Activated CD8-positive, alpha-beta memory T cell treated with anti-CD3 and anti-CD28 coated beads, Interleukin-2, amount 50 U/mL, for 24 hours (primary cell): ENCODE measurements at regions not wholly inside any gene's neighbourhood (a gene's known extent, or its start where the extent isn't known, plus 50 kb on each side); places are given as distances from the start of the nearest gene placed in this dataset.

Experiments used
- DNase-seq: peaks from one replicate; pipeline ENCODE4 v3.0.0-alpha.2; 2020; ENCODE audit errors: extremely low read depth

DNA sequence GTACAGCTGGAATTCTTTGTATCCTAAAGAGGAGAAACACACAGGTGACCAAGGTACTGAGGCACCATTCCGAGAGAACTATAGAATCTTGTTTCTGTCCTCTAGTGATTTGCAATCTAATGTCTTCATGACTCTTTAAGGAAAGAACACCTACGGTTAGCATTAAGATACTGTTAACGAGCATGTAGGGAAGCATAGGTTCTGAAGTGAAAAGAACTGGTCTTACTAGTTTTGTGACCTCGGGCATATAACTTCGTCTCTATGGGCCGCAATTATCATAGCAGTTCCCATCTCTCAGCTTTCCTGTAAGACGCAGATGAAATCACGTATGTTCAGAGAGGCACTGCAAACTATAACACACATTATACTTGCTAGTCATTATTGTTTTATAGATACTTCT is 193.0 kb upstream of the NBEA start:
- DNase-seq = no peak

DNA sequence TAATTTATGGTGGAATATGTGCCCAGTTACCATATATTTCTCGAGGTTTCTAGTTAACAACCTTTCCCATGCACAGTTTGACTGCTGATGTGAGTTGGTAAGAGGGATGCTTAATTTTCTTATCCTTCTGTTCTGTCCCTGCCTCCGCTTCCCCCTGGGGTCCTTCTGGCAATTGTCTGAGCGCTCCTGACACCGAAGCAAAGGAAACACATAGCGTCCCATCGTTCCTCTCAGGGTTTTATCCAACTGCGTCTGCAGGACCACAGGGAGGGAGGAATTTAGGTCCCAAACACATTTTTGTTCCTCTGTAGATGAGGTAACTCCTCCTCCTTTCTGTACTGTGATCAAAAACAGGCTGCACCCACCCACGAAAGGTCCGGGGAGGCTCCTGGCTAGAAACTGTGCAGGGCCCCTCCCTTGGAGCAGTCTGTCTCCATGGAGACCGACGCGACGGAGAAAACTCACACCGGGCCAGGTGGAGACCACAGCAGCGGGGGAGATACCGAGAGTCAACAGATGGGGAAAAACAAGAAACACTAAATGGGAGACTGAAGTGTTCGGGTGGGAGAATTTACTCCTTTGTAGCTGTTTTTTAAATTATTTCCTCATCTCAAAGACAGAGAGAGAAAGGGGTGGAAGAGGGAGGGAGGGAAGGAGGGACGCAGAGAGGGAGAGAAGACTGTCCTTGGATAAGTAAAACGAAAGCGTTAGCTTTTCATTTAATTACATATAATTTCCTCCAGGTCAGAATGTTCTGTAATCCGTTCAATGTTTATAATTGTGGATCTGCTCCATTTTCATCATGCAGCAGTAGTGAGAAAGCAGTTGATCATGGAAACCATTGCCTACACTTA is 191.8 kb upstream of the NBEA start:
- no peak for DNase-seq

DNA sequence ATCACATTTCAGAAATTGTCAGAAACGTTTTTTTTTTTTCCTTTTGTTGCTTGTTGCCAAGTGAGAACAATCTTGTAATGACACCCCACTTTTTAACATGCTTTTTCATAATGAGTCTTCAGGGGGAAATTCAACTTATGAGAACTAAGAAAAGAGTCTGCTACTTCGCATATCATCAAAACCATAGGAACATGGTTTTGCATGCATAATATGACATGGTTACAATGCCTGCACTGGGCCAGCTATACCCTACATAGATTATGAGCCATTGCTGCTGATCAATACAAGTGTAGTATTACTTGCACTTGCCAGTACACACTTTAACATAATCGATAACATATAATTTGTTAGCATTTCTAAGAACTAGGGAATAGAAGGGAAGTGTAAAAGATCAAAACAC is 191.0 kb upstream of the NBEA start:
- DNase-seq = no peak

DNA sequence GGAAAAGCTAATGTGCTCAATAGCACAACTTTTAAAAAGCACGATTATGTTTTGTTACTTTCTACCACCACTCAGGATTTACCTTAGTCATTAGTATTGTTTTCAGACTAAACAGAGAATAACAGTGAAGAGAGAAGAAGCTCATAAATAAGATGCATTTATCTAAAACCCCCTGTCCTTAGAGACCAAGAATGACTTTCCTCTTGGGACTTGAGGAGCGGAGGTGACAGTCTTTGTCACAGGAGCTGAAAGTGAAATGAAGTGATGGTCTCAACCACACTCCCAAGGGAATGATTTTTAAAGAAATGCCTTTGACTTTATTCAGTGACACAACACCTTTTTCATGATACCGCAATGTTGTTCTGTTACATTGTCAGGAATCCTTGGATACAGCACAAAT is 190.6 kb upstream of the NBEA start:
- DNase-seq = no peak

DNA sequence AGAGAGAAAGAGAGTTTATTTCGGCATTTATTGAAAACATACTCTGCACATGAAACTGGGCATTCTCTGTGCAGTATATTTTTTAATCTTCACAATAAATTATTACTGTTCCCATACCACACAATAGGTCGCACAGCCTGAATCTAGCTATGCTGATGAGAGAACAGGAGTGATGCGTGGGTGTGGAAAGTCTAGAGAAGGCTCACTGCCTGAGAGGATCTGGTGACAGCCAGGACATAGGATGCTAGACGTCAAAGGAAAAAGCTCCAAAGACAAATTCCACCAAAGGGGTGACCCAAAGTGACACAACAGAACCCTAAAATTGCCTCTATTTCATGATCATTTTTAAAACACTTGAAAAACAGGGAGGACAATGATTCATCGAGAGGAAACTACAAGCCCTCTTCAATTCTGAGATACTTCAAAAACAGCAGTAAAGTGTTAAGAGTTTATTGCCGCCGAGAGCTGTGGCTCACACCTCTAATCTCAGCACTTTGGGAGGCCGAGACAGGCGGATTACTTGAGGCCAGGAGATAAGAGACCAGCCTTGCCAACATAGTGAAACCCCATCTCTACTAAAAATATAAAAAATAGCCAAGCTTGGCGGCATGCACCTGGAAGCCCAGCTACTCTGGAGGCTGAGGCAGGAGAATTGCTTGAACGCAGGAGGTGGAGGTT is 189.6 kb upstream of the NBEA start:
- DNase-seq = no peak

DNA sequence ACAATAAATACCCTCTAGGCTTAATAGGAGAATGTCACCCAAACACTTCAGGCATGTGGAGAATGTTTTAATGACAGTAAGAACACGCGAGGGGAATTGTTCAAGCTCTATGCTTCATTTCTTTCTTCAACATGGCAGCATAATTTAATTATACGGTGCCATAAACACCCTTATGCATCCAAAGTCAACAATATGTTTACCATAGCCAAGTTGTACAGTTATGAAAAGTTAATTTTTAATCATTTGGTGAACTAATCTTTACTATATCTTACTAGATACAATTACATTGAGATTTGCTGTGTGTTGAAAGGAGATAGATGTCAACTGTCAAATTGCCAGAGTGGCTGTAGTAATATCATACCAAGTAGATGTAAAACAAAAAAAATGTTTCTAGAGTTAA is 185.9 kb upstream of the NBEA start:
- no peak for DNase-seq

DNA sequence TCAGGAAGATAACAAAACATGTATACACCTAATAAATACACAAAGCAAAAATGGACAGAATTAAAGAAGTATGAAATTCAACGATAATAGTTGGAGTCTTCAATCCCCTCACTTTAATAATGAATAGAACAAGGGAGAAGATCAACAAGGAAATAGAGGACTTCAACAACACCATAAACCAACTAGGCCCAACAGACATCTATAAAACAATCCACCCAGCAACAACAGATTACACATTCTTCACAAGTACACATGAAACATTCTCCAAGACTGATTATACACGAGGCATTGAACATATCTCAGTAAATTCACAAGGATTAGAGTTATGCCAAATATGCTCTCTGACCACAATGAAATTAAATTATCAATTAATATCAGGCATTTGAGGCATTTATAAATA is 185.5 kb upstream of the NBEA start:
- DNase-seq = no peak

DNA sequence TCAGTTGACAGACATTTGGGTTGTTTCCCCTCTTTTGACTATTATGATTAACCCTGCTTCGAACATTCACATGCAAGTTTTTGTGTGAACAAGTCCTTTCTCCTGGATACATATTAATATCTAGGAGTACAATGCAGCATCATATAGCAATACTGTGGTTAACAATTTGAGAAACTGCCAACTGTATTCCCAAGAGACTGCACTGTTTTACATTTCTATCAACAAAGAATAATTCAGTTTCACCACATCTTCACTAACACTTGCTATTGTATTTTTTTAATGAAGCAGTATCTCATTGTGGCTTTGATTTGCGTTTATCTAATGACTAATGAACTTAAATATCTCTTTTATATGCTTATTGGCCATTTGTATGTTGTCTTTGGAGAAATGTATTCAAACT is 184.6 kb upstream of the NBEA start:
- no peak for DNase-seq

DNA sequence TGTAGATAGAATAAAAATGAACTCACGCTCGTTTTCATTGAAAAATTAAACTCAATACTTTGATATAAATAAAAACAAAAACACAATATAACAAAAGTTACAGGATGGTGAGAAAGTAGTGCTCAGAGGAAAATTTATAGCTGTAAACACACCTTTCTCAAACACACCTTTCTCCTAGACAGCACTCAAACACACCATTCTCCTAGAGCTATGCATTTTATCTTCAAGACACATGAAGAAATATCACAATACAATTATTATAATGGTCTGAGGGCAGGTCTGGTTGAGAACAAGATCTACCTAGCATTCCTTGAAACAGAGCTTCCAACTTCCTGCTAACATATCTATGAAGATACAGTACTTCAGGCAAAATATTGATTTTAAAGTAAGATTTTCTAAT is 183.4 kb upstream of the NBEA start:
- DNase-seq = no peak

DNA sequence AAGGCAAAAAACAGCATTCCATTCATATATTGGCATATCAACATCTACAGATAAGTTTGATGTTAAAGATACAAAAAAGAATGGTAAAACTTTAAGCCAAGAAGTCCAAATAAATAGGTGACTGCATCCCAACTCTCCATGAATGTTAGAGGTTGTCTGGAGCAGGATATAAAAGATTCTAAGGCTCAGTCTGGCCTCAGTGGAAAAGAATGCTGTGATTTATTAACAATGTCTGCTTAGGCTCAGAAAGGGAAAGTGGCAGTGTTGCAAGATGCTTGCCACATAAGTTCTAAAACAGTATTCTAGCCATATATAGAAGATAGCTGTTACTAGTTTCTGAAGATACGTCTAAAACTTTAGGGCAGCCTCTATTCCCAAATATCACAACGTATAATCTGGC is 179.8 kb upstream of the NBEA start:
- DNase-seq = no peak

DNA sequence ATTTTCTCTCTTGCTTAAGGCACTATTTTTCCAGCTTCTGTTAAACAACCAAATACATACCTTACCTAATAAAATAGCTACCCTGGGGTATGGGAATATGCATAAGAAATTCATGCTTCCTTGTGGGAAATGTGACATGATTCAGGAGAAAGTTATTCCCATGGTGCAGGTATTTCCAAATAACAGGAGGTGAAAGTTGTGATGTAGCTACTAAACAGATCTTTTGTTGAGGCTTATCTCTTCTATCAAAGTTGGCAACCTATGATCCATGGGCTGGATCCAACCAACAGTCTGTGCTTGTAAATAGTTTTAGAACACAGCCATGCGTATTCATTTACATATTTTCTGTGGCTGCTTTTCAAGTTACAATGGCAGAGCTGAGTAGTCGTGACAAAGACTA is 177.8 kb upstream of the NBEA start:
- no peak for DNase-seq

DNA sequence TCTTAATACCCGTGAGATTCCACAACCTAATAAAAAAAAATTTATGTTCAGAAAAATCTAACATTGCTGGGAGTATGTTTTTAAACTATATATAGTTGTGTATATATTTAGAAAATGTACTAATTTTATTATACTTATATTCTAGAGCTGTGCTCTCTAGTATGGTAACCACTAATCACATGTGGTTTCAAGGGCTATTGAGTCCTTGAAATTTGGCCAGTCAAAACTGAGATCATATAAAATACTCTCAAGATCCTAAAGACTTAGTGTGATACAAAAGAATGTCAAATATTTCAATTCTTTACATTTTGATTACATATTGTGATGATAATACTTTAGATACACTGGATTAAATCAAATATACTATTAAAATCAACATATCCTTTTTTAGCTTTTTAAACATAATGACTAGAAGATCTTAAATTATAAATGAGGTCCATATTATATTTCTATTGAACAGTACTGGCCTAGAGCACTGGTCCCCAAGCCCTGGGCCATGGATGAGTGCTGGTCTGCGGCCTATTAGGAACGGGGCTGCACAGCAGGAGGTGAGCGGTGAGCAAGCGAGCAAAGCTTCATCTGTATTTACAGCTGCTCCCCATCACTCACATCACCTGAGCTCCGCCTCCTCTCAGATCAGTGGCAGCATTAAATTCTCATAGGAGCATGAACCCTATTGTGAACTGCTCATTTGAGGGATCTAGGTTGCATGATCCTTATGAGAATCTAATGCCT is 176.5 kb upstream of the NBEA start:
- DNase-seq = no peak

DNA sequence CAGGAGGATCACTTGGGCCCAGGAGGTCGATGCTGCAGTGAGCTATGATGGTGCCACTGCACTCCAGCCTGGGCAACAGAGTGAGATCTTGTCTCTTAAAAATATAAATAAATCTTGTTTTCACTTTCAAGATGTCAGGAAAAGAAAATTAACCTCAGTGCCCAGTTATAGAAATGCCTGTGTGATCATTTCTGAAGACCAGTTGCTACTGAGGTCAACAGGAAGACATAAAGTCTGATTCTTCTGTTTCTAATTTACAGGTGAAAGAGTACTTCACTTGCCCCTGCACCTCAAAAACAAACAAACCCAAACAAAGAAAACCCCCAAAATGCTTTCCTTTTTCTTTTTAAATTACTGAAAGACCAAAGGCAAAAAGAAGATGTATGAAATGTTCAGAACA is 174.3 kb upstream of the NBEA start:
- DNase-seq = no peak

DNA sequence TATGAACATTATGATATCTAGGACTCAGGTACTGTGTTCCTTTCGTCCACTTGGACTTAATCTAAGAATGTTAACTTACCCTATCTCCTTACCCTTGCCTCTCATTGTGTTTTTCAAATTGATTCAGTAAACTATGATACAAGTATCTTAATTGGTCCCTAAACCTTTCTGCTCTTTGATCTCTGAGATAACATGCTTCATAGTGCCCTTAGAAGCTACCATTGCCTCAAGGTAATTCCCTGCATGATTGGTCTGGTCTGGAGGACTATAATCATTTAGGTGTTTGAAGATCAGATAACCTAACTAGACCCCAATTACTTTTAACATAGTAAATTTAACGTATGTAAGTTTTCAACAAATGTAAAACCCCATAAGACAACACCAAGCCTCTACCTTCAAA is 169.9 kb upstream of the NBEA start:
- DNase-seq = no peak

DNA sequence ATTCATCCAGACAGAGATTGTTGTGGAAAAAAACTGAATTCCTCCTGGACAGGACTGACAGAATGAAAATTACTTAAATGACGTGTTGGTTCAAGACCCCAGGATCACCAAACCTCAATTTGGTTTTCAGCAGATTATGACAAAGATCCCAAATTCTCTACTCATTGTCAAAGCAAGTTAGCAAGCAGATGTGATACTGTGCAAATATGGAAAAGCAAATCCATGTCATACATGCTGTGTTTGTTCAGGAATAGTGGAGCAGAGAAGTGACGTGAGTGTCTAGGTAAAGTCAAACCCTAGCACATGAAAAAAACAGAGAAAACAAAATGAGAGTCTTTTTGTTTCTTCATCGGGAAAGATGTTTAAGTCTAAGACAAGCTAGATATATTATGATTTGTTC is 169.2 kb upstream of the NBEA start:
- no peak for DNase-seq

DNA sequence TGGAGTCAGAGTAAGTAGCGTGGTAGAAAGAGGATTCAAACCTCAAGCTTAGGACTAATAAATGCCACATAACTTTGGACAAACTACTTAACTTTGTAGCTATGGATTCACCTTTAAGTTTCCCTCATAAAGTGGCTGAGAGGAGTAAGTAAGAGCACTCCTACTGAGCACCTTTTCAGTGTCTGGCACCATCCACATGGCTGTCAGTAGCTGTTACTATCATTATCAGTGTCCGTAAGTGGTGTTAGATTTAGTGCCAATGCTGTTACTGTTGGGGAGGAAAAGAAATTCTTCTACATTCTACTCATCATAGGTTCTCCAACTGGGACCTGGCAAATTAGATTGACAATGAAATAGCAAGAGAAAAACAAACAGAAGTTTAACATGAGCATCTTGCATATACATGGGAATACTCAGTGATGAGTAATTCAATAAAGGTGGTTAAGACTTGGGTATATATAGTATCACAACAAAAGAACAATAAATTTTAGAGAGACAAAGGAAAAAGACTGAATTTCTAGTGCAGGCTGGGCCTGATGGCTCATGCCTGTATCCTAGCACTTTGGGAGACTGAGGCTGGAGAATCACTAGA is 165.6 kb upstream of the NBEA start:
- no peak for DNase-seq

DNA sequence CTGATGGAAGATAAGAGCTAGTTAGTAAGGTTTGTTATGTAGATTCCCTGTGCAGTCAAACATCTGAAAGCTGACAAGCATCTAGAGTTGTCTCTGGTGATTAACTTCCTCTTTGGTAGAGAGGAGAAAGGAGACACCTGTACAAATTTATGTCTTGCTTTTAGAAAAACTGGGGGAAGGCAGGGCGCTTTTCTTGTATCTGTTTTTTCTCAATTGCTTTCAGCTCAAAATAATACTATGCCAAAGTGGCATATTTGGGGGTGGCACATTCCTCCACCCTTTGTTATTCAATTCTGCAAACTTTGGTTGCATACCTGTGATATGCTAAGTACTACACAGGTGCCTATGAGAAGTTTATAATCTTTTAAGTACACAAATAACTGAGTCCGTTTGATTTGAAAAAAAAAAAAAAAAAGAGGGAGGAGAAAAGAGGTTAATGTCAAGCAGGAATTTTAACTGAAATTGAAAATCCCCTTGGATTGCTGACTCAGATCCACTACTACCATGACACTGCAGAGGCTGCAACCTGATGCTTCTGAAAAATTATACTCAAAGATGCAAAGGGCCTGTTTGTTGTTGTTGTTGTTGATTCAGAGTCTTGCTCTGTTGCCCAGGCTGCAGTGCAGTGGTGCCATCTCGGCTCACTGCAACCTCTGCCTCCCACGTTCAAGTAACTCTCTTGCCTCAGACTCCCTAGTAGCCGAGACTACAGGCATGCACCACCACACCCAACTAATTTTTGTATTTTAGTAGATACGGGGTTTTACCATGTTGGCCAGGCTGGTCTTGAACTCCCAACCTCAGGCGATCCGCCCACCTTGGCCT is 164.8 kb upstream of the NBEA start:
- DNase-seq = no peak

DNA sequence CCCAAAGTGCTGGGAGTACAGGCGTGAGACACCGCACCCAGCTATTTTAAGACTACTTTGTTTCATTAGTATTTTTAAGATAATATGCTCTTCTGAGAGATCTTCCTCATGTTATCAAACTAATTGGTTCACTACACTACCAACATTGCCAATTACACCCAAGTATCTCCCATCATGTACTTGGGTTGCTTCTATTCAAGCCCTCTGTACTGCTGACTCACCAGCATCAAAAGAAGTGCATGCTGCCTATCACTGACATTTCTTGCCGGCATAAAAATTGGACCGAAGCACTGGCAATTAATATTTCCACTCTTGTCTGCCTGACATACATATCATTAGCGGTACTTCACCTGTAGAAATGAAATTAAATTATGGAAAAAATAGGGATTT is 164.2 kb upstream of the NBEA start:
- no peak for DNase-seq

DNA sequence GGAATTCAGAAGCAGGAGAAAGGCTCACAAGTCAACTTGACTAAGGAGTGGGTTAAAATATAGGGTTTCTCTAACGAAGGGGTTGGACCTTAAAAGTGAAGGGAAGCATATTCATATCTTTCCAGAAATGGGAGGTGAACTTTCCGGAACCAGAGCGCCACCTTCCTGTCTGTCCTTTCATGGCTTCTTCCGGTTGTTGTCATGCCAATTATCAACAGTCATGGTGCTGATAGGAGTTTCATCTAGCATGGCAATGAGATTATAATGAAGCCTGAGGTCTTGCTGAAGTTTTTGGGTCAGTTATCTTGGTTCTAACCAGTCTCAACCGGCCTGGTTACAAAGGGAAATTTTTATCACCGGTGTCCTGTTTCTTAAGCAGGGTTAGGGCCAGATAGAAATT is 162.9 kb upstream of the NBEA start:
- DNase-seq = no peak

DNA sequence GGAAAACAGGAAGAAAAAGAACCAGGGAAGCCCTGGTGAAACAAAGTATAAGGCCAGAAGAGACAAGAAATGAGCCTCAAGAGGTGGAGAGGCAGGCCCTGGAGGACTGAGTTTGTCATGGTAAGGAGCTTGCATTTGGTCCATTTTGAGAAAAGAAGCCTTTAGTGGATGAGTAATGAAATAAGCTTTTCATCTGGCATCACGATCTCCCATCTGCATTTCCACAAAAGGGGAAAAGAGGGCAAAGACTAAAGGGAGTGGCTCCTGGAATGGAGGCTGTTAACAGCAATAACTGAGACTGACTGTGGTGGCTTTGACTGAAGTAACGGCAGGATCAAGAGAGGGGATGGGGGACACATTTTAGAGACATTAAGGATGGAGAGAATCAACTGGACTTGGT is 148.8 kb upstream of the NBEA start:
- DNase-seq = no peak

DNA sequence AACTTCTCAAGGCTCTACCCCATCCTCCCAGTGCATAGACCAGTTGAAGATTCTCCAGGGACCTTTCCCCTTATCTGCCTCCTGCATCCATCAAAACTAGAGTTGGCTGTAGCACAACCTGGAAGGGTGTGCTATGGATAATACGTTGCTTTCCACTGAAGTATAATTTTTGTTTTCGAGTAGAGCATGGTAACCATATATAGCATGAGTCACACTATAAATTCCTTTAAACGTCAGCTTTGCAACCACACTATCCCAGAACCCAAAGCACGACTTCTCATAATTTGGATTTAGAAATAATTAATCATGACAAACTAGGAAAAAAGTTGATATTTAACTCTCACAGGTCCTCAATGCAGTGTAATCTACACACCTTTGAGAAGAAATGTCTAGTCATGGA is 138.3 kb upstream of the NBEA start:
- DNase-seq = no peak

DNA sequence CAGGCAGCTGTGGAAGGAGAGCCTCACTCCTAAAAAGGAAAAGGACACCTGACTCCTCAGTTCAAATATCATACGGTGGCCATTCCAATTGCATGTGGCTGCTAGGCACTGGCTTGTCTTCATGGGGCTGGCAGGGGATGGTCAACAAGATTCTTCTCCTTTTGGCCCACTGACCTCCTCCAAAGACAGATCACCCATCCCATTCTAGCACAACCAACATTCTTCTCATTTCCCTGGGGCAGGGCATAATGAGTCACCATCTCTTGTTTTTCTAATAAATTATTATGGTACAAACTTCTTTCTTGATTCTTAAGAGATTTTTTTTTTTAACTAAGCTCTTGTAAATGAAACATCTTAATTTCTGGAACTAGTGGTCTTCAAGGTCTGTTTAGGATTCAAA is 136.7 kb upstream of the NBEA start:
- DNase-seq = no peak
